ENCODE measurements at regions not wholly inside any gene's neighbourhood (a gene's known extent, or its start where the extent isn't known, plus 50 kb on each side); places are given as distances from the start of the nearest gene placed in this dataset.

DNA sequence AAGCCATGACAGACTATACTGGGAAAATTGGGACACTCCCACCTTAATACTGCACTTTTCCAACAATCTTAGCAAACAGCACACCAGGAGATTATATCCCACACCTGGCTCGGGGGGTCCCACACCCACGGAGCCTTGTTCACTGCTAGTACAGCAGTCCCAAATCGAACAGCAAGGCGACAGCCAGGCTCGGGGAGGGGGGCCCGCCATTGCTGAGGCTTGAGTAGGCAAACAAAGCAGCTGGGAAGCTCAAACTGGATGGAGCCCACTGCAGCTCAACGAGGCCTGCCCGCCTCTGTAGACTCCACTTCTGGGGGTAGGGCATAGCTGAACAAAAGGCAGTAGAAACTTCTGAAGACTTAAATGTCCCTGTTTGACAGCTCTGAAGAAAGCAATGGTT, 118.3 kb downstream of the MAGEB5 start:
- DNase-seq = no peak

- no peak for DNase-seq
Observed at GRCh38 chrX:26328608-26329319, 112.8 kb downstream of the MAGEB5 start.

DNA sequence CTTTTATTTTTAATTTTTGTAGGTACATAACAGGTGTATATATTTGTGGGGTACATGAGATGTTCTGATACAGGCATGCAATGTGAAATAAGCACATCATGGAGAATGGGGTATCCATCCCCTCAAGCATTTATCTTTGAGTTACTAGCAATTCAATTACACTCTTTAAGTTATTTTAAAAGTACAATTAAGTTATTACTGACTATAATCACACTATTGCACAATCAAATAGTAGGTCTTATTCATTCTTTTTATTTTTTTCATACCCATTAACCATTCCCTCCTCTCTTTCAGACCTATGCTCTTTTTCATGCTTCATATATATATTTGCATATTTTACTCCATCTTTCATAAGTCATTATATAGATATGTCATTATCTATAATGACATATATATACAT, 93.3 kb downstream of the MAGEB5 start:
- DNase-seq = no peak

GRCh38 chrX:26295425-26295824, 79.5 kb downstream of the MAGEB5 start:
- DNase-seq = no peak

- no peak for DNase-seq
Observed at GRCh38 chrX:26286836-26287235, 70.9 kb downstream of the MAGEB5 start.
